ENCODE measurements at regions not wholly inside any gene's neighbourhood (a gene's known extent, or its start where the extent isn't known, plus 50 kb on each side); places are given as distances from the start of the nearest gene placed in this dataset.

DNA sequence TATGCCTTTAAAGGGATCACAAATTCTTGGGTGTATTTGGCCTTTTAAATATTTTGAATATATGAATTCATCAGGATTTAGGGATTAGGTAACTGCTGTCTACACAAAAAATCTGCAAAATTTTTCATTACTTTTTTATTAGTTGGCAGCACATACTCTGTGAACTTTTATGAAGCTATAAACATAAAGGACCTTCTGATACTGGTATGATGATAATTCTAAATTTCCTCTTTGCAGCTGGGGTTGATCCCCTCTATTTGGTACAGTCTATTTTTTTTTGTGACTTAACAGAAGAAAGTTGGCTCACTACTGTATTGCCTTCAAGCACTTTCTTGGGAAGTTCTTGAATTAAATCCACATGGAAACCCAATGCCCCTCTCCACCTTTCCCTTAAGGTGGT, 416.1 kb downstream of the LMO4 start:
- Histone ChIP-seq H3K27ac (no peak overlapping the region), H3K27me3 (no peaks in the 10 kb centered on the region), H3K36me3 (no peaks in the 10 kb centered on the region), H3K4me3 (no peak overlapping the region), H3K4me1 (no peaks in the 10 kb centered on the region), H3K9me3 (no peaks in the 10 kb centered on the region)
- intact Hi-C loops (cut with DNase I), result no loop called here
- TF ChIP-seq, protein P1, sequence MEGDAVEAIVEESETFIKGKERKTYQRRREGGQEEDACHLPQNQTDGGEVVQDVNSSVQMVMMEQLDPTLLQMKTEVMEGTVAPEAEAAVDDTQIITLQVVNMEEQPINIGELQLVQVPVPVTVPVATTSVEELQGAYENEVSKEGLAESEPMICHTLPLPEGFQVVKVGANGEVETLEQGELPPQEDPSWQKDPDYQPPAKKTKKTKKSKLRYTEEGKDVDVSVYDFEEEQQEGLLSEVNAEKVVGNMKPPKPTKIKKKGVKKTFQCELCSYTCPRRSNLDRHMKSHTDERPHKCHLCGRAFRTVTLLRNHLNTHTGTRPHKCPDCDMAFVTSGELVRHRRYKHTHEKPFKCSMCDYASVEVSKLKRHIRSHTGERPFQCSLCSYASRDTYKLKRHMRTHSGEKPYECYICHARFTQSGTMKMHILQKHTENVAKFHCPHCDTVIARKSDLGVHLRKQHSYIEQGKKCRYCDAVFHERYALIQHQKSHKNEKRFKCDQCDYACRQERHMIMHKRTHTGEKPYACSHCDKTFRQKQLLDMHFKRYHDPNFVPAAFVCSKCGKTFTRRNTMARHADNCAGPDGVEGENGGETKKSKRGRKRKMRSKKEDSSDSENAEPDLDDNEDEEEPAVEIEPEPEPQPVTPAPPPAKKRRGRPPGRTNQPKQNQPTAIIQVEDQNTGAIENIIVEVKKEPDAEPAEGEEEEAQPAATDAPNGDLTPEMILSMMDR (IDR thresholded peaks at IDR 0.05), result no peak
- no peak for TF ChIP-seq POLR2AphosphoS5 (IDR thresholded peaks at IDR 0.05; ENCODE audit: insufficient read depth in 1 of 2, low read depth in 1 of 2)
- TF ChIP-seq POLR2A (IDR thresholded peaks at IDR 0.05), result no peak
- no peak for DNase-seq (ENCODE audit: extremely low spot score in 2 of 2)

DNA sequence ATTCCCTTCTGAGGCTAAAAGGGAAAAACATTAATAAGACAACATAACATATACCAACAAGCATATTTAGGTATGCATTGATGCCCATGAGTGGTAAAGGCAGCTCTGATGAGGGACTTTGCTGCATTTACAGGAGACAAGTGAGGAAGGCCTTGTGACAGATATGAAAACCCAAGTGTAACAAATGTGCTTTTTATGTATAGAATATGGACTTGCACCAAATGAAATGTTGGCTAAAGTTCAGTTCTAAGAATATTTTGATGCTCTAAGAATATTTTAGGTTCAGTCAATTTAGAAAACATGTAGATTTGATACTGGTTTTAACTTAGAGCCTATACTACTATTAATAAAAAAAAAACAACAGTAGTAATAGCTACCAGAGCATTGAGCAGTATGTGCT, 424.7 kb downstream of the LMO4 start:
- H3K4me1 ChIP-seq, result no peaks in the 10 kb centered on the region

DNA sequence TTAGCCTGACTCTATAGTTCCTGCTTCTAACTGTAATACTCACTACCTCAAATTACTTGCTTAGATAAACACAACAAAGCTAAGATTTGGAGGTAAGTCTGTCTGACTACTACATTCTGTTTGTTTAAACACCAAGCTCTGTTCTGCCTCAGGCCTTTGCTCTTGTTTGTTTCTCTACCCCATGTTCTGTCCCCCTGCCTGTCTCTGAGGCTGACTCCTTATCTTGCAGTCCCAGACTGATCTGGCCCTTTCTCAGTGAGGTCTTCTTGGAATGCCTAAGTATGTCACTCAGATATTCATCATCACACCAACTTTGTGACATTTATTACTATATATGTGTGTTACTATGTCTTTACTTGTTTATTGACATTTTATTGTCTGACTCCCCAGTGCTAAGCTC, 425.5 kb downstream of the LMO4 start:
- Histone ChIP-seq H3K27ac (no peak overlapping the region), H3K36me3 (no peaks in the 10 kb centered on the region), H3K4me3 (no peak overlapping the region), H3K9me3 (no peaks in the 10 kb centered on the region), H3K4me1 (no peaks in the 10 kb centered on the region), H3K27me3 (no peaks in the 10 kb centered on the region)
- intact Hi-C loops (cut with DNase I), result no loop called here
- TF ChIP-seq POLR2A (IDR thresholded peaks at IDR 0.05) (no peak), POLR2AphosphoS5 (IDR thresholded peaks at IDR 0.05; ENCODE audit: insufficient read depth in 1 of 2, low read depth in 1 of 2) (no peak)
- TF ChIP-seq, protein P1 (IDR thresholded peaks at IDR 0.05), result no peak
- no peak for DNase-seq (ENCODE audit: extremely low spot score in 2 of 2)

More for the DNA sequence above, 424.7 kb downstream of the LMO4 start:
- H3K9me3 ChIP-seq, result no peaks in the 10 kb centered on the region
- H3K4me3 ChIP-seq, result no peak overlapping the region
- H3K27ac ChIP-seq, result no peak overlapping the region
- intact Hi-C loops (cut with DNase I), result no loop called here
- H3K27me3 ChIP-seq, result no peaks in the 10 kb centered on the region
- DNase-seq (ENCODE audit: extremely low spot score in 2 of 2), result no peak
- TF ChIP-seq, protein P1 (IDR thresholded peaks at IDR 0.05), result no peak
- TF ChIP-seq POLR2AphosphoS5 (IDR thresholded peaks at IDR 0.05; ENCODE audit: insufficient read depth in 1 of 2, low read depth in 1 of 2) (no peak), POLR2A (IDR thresholded peaks at IDR 0.05) (no peak)
- no peaks in the 10 kb centered on the region for H3K36me3 ChIP-seq

DNA sequence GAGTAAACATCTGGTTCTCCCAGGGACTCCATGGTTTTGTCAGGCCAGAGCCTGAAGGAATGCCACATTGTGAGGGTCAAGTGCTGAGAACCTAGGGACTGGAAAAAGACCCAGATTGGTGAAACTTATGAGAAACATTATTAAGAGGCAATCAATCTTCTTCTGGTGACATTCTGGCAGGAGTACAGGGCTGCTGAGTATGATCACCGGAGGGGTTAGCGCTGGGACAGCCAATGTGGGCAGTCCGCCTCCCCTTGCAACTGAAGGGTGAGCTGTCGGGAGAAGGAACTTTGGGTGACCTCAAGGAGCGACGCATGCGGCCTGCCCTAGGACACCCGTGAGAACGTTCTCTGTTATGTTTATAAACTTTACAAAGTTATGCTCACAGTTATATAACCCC, 429.0 kb downstream of the LMO4 start:
- DNase-seq (ENCODE audit: extremely low spot score in 2 of 2), result no peak
- intact Hi-C loops (cut with DNase I), result no loop called here
- Histone ChIP-seq H3K9me3 (no peaks in the 10 kb centered on the region), H3K27ac (no peak overlapping the region), H3K4me3 (no peak overlapping the region), H3K36me3 (no peaks in the 10 kb centered on the region), H3K27me3 (no peaks in the 10 kb centered on the region), H3K4me1 (no peaks in the 10 kb centered on the region)
- TF ChIP-seq, protein P1 (IDR thresholded peaks at IDR 0.05), result no peak
- no peak for TF ChIP-seq POLR2A (IDR thresholded peaks at IDR 0.05)
- no peak for TF ChIP-seq POLR2AphosphoS5 (IDR thresholded peaks at IDR 0.05; ENCODE audit: insufficient read depth in 1 of 2, low read depth in 1 of 2)

DNA sequence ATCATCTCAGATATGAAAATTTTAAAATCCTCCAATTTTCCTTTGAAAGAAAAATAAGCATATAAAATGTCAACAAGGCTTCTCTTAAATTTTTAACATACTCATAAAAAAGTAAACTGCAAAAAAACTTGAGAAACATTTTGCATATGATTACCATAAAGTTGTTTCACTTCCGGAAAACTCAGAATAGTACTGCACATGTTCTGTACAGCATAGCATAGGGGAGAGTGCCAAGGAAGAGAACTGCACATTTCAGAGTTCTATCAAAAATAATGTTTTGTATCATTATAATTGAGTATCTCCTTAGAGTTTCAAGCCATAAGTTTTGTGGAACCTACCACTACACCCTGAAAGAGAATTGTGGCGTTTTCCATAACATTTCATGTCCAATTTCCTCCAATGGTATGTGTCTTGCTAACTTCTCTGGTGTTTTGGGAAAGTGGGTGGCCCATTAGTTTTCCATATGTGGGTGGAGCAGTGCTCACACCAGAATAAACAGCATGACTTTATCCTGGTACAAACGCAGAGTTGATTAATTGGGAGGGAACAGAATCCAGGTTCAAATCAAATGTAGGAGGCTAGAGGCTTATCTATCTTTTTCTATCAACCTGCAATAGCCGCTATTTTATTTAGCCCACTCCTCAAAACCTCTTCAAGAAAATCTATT, 430.9 kb downstream of the LMO4 start:
- H3K27ac ChIP-seq, result no peak overlapping the region
- intact Hi-C loops (cut with DNase I), result no loop called here
- H3K9me3 ChIP-seq, result no peaks in the 10 kb centered on the region
- no peak overlapping the region for H3K4me3 ChIP-seq
- no peaks in the 10 kb centered on the region for H3K36me3 ChIP-seq
- no peaks in the 10 kb centered on the region for H3K27me3 ChIP-seq
- TF ChIP-seq POLR2AphosphoS5 (IDR thresholded peaks at IDR 0.05; ENCODE audit: insufficient read depth in 1 of 2, low read depth in 1 of 2), result no peak
- TF ChIP-seq POLR2A (IDR thresholded peaks at IDR 0.05), result no peak
- TF ChIP-seq, protein P1 (IDR thresholded peaks at IDR 0.05), result no peak
- H3K4me1 ChIP-seq, result no peaks in the 10 kb centered on the region
- no peak for DNase-seq (ENCODE audit: extremely low spot score in 2 of 2)
